ENCODE measurements at regions not wholly inside any gene's neighbourhood (a gene's known extent, or its start where the extent isn't known, plus 50 kb on each side); places are given as distances from the start of the nearest gene placed in this dataset.

GRCh38 chr3:67783281-67784250 is 129.2 kb upstream of the SUCLG2 start (continued):
- TF ChIP-seq, protein P1, sequence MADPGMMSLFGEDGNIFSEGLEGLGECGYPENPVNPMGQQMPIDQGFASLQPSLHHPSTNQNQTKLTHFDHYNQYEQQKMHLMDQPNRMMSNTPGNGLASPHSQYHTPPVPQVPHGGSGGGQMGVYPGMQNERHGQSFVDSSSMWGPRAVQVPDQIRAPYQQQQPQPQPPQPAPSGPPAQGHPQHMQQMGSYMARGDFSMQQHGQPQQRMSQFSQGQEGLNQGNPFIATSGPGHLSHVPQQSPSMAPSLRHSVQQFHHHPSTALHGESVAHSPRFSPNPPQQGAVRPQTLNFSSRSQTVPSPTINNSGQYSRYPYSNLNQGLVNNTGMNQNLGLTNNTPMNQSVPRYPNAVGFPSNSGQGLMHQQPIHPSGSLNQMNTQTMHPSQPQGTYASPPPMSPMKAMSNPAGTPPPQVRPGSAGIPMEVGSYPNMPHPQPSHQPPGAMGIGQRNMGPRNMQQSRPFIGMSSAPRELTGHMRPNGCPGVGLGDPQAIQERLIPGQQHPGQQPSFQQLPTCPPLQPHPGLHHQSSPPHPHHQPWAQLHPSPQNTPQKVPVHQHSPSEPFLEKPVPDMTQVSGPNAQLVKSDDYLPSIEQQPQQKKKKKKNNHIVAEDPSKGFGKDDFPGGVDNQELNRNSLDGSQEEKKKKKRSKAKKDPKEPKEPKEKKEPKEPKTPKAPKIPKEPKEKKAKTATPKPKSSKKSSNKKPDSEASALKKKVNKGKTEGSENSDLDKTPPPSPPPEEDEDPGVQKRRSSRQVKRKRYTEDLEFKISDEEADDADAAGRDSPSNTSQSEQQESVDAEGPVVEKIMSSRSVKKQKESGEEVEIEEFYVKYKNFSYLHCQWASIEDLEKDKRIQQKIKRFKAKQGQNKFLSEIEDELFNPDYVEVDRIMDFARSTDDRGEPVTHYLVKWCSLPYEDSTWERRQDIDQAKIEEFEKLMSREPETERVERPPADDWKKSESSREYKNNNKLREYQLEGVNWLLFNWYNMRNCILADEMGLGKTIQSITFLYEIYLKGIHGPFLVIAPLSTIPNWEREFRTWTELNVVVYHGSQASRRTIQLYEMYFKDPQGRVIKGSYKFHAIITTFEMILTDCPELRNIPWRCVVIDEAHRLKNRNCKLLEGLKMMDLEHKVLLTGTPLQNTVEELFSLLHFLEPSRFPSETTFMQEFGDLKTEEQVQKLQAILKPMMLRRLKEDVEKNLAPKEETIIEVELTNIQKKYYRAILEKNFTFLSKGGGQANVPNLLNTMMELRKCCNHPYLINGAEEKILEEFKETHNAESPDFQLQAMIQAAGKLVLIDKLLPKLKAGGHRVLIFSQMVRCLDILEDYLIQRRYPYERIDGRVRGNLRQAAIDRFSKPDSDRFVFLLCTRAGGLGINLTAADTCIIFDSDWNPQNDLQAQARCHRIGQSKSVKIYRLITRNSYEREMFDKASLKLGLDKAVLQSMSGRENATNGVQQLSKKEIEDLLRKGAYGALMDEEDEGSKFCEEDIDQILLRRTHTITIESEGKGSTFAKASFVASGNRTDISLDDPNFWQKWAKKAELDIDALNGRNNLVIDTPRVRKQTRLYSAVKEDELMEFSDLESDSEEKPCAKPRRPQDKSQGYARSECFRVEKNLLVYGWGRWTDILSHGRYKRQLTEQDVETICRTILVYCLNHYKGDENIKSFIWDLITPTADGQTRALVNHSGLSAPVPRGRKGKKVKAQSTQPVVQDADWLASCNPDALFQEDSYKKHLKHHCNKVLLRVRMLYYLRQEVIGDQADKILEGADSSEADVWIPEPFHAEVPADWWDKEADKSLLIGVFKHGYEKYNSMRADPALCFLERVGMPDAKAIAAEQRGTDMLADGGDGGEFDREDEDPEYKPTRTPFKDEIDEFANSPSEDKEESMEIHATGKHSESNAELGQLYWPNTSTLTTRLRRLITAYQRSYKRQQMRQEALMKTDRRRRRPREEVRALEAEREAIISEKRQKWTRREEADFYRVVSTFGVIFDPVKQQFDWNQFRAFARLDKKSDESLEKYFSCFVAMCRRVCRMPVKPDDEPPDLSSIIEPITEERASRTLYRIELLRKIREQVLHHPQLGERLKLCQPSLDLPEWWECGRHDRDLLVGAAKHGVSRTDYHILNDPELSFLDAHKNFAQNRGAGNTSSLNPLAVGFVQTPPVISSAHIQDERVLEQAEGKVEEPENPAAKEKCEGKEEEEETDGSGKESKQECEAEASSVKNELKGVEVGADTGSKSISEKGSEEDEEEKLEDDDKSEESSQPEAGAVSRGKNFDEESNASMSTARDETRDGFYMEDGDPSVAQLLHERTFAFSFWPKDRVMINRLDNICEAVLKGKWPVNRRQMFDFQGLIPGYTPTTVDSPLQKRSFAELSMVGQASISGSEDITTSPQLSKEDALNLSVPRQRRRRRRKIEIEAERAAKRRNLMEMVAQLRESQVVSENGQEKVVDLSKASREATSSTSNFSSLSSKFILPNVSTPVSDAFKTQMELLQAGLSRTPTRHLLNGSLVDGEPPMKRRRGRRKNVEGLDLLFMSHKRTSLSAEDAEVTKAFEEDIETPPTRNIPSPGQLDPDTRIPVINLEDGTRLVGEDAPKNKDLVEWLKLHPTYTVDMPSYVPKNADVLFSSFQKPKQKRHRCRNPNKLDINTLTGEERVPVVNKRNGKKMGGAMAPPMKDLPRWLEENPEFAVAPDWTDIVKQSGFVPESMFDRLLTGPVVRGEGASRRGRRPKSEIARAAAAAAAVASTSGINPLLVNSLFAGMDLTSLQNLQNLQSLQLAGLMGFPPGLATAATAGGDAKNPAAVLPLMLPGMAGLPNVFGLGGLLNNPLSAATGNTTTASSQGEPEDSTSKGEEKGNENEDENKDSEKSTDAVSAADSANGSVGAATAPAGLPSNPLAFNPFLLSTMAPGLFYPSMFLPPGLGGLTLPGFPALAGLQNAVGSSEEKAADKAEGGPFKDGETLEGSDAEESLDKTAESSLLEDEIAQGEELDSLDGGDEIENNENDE (IDR thresholded peaks at IDR 0.05; ENCODE audit: insufficient replicate concordance, low read length) = no peak
- TF ChIP-seq HDAC6 (IDR thresholded peaks at IDR 0.05; ENCODE audit: low read depth, low read length) (no peak), NANOG (IDR thresholded peaks at IDR 0.05; ENCODE audit: insufficient read depth, low read depth, low read length, poor library complexity, severe bottlenecking) (no peak), GTF2F1 (IDR thresholded peaks at IDR 0.05; ENCODE audit: borderline replicate concordance, low read depth, low read length) (no peak), E2F6 (IDR thresholded peaks at IDR 0.05) (no peak), TAF1 (IDR thresholded peaks at IDR 0.05; ENCODE audit: low read depth, low read length) (no peak)
- TF ChIP-seq, protein P2, sequence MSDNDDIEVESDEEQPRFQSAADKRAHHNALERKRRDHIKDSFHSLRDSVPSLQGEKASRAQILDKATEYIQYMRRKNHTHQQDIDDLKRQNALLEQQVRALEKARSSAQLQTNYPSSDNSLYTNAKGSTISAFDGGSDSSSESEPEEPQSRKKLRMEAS (IDR thresholded peaks at IDR 0.05) = no peak
